Non-pigmented ciliary epithelial cell (primary cell): ENCODE measurements at regions not wholly inside any gene's neighbourhood (a gene's known extent, or its start where the extent isn't known, plus 50 kb on each side); places are given as distances from the start of the nearest gene placed in this dataset.

ENCODE experiments used
- DNase-seq: peaks from one replicate; pipeline ENCODE4 v3.0.0-alpha.2; 2010; ENCODE audit warnings: low read depth

GRCh38 chr10:4108693-4109092, 323.7 kb upstream of the KLF6 start:
- no peak for DNase-seq

DNA sequence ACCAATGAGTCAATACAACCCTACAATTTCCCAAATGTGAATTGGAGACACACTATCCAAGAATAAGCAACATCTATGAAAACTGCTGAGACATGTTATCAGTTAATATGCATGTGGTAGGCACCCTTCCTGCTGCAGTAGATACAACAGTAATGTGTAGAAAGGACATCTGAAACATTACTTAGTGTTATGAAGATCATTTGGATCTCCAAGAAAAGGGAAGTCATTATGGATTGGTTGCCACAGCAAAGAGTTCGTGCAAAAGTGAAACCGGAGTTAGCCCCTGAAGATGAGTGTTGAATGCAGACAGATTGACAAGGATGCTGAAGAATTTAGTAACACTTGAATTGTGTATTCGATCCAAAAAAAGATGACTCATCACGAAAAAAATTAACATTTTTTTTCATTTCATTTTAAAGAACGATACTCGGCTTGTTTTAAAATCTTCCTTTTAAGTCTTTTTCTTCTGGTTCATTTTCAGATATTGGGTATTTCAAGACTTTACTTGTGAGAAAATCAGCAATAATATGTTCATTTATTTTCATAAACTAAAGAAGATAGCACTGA, 322.4 kb upstream of the KLF6 start:
- no peak for DNase-seq

DNA sequence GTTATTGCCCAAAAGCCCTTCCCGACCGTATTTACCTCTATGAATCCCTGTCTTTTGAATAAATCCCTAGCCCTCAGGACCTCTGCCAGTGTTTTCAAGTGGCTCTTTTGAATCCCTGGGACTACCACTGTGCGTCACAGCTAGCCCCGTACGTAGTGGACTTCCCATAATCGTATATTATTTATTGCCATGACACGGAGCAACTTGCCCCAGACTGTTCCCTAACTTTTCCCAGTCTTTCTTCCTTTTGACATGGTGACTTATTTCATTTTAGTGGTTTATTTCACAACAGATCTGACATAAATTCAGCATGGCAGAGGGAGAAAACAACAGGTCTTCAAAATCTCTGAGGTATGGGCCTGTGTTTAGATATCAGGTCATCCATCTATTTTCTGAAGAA, 318.6 kb upstream of the KLF6 start:
- no peak for DNase-seq

- DNase-seq: no peak
Measured at GRCh38 chr10:4102802-4103344, 317.9 kb upstream of the KLF6 start.

DNA sequence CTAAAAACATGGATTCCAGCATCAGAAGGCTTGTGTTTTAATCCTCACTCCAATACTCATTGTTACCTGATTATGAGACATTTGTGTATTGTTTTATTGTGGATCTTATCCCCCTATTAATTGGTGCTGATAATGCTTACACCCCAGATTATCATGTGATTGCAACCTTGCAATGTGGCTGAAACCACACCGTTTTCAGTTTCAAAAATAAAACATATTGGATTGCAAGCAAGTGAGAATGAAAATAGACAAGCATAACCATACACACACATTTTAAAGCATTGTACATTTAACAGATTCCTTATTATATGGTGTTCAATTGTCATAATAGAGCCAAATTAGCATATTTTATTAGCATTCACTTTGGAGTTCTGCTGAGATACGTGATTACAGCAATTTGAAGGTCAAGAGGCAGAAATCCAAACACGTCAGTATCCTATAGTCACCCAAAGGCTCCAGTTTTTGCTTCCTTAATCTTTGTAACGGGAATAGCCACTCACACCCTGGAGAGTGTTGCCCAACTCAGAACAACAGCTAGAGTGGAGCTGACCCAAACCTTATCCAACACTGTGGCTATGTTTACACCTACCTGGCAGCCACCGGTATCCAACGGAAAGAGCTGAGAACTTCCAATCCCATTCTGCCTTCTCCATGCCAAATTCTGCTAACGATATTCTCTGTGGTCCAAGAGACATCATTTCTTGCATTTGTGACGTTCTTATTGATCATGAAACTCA, 317.1 kb upstream of the KLF6 start:
- no peak for DNase-seq

DNA sequence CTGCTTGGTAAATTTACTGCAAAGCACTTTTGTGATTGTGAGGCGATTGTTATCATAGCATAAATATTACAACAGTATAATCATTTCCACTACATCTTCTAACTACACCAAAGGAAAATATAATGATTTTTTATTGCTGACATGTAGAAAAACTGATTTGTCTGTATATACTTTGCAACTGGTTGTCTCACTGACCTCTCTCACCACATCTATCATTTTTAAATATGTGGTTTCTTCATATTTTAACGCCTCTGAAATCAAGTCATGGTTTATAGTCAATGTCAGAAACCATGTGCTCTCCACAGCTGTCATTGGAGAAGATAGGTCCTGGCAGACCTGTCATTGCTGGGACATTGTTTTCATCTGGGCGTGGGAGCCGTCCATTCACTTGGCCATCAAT, 315.4 kb upstream of the KLF6 start:
- no peak for DNase-seq

- DNase-seq: no peak
Measured at GRCh38 chr10:4099202-4099601, 314.2 kb upstream of the KLF6 start.

- DNase-seq: no peak
Measured at GRCh38 chr10:4095166-4095917, 310.3 kb upstream of the KLF6 start.

DNA sequence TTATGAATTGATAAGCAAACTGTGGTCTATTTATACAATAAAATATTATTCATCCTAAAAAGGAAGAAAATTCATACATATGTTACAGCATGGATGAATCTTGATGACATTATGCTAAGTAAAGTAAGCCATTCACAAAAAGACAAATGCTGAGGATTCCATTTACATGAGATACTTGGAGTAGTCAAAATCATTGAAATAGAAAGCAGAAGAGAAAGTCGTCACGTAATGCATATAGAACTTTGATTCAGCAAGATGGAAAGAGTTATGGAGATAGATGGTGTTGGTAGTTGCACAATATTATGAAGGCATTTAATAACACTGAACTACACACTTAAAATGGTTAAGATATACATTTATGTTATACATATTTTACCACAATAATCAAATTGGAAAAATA, 309.7 kb upstream of the KLF6 start:
- no peak for DNase-seq

- DNase-seq: no peak
Measured at GRCh38 chr10:4093438-4093837, 308.4 kb upstream of the KLF6 start.

- no peak for DNase-seq
Measured at GRCh38 chr10:4088354-4089066, 303.5 kb upstream of the KLF6 start.

- no peak for DNase-seq
Measured at GRCh38 chr10:4086131-4086898, 301.3 kb upstream of the KLF6 start.

GRCh38 chr10:4083509-4084003, 298.5 kb upstream of the KLF6 start:
- no peak for DNase-seq

DNA sequence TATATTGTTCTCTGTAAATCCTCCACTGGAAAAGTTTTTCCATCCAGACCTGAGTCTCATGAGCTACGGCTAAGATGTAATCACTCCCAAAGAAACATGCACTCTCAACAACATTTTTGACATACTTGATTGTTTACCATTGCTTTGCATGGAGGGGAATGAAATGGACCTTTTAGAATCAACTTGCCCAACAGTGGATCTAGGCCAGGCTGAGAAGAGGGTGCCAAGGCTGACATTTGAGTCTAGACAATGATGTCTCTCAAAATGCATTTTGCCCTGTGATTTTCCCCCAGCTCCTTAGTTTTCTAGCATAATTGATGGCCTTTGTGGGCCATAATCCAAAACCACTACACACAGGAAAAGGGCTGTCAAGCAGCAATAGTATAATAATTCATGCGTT, 297.9 kb upstream of the KLF6 start:
- no peak for DNase-seq

- no peak for DNase-seq
Measured at GRCh38 chr10:4081685-4082111, 296.7 kb upstream of the KLF6 start.

DNA sequence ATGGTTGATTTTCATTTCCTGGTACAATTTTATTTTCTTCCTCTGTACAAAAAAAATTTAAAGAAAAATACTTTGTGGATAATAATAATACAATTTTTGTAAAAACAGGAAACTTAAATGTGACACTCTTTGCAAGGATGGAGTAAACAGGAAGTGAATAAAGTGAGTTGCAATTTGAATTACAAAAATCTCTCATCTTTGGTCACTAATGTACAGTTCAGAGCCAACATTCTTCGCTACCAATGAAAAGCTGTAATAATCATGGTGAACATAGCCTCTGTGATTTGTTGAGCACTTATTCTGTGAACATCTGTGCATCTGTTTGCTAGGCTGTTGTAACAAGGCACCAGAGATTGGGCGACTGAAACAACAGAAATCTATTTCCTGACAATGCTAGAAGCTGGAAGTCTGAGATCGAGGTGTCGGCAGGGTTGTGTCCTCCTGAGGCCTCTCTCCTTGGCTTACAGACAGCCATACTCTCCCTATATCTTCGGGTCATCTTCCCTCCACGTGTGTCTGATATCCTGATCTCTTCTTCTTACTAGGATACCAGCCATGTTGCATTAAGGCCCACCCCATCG, 295.3 kb upstream of the KLF6 start:
- no peak for DNase-seq

GRCh38 chr10:4079803-4080202, 294.8 kb upstream of the KLF6 start:
- no peak for DNase-seq

DNA sequence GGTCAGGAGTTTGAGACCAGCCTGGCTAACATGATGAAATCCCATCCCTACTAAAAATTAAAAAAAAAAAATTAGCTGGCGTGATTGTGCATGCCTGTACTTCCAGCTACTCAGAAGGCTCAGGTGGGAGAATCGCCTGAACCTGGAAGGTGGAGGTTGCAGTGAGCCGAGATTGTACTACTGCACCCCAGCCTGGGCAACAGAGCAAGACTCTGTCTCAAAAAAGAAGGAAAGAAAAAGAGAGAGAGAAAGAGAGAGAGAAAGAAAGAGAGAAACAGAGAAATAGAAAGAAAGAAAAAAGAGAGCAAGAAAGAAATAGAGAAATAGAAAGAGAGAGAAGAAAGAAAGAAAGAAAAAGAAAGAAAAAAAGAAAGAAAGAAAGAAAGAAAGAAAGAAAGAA, 292.8 kb upstream of the KLF6 start:
- no peak for DNase-seq

GRCh38 chr10:4076983-4077382, 292.0 kb upstream of the KLF6 start:
- no peak for DNase-seq

DNA sequence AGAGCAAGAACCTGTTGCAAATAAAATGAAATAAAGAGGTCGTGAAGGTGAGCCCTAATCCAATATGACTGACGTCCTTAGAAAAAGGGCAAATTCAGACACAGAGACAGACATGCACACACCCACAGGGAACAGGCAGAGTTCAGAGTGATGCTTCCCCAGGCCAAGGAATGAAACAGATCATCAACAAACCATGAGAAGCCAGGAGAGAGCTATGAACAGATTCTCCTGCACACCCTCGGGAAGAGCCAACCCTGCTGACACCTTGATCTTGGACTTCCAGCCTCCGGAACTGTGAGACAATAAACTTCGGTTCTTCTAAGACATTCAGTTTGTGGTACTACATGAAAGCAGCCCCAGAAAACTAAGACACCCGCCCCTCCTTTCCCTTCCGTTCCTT, 290.4 kb upstream of the KLF6 start:
- no peak for DNase-seq
